A673 (cell line): ENCODE measurements at regions not wholly inside any gene's neighbourhood (a gene's known extent, or its start where the extent isn't known, plus 50 kb on each side); places are given as distances from the start of the nearest gene placed in this dataset.

ENCODE experiments used
- EZH2 ChIP-seq: fragments of 200-600 bp; sonication (generic); IDR thresholded peaks from 2 replicates; pipeline ENCODE4 v1.6.1; 2017; ENCODE audit warnings: borderline replicate concordance, low read depth, mild to moderate bottlenecking, mixed read lengths, antibody characterized with exemption, low read length; ENCODE audit not compliant: poor library complexity, severe bottlenecking
- TF ChIP-seq, protein P1 (sequence below): fragments of 300-800, 200-600 bp; sonication (generic); conservative IDR thresholded peaks from 2 replicates; pipeline ENCODE4 v1.5.1; 2017; ENCODE audit warnings: low read depth, mild to moderate bottlenecking, antibody characterized with exemption, low read length, moderate library complexity, mixed read lengths

DNA sequence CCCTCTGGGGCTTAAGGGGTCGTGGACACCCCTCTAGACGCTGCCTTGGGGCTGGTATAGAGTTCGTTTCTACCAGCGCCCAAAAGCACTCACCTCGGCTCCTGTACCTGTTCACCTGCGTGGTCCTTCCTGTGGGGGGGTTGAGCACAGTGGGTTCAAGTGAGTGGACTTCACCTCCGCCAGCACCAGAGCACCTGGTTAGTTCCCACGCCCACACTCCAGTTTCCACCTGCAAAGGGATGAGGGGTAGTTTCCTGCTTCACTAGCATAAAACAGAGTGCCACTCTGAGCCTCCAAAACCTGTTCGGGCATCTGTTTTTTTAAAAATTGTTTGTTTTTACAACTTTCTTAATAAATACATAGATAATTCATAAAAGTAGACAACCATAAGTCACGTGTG, 64.5 kb upstream of the SIPA1L2 start:
- TF ChIP-seq, protein P1, sequence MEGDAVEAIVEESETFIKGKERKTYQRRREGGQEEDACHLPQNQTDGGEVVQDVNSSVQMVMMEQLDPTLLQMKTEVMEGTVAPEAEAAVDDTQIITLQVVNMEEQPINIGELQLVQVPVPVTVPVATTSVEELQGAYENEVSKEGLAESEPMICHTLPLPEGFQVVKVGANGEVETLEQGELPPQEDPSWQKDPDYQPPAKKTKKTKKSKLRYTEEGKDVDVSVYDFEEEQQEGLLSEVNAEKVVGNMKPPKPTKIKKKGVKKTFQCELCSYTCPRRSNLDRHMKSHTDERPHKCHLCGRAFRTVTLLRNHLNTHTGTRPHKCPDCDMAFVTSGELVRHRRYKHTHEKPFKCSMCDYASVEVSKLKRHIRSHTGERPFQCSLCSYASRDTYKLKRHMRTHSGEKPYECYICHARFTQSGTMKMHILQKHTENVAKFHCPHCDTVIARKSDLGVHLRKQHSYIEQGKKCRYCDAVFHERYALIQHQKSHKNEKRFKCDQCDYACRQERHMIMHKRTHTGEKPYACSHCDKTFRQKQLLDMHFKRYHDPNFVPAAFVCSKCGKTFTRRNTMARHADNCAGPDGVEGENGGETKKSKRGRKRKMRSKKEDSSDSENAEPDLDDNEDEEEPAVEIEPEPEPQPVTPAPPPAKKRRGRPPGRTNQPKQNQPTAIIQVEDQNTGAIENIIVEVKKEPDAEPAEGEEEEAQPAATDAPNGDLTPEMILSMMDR, result no peak
- TF ChIP-seq EZH2, result no peak
